ENCODE measurements at regions not wholly inside any gene's neighbourhood (a gene's known extent, or its start where the extent isn't known, plus 50 kb on each side); places are given as distances from the start of the nearest gene placed in this dataset.

- TF ChIP-seq SIN3A (IDR thresholded peaks at IDR 0.05; ENCODE audit: borderline replicate concordance, insufficient read depth, low read depth, low read length) (no peak), CTCF (IDR thresholded peaks at IDR 0.05) (no peak)
Measured at GRCh38 chr7:4399121-4399520, 283.0 kb upstream of the FOXK1 start.

Measured in Panc1 (cell line).